ENCODE measurements at regions not wholly inside any gene's neighbourhood (a gene's known extent, or its start where the extent isn't known, plus 50 kb on each side); places are given as distances from the start of the nearest gene placed in this dataset.

- TF ChIP-seq USF2 (IDR thresholded peaks at IDR 0.05; ENCODE audit: low read length) (no peak), SUZ12 (IDR thresholded peaks at IDR 0.05; ENCODE audit: low read length) (no peak), SIX5 (IDR thresholded peaks at IDR 0.05; ENCODE audit: low read depth, low read length) (no peak), EZH2 (IDR thresholded peaks at IDR 0.05; ENCODE audit: low read depth, low read length, severe bottlenecking) (no peak)
Measured at GRCh38 chr12:125276567-125276966, 211.3 kb downstream of the AACS start (continued).
